MM.1S (cell line): ENCODE measurements at regions not wholly inside any gene's neighbourhood (a gene's known extent, or its start where the extent isn't known, plus 50 kb on each side); places are given as distances from the start of the nearest gene placed in this dataset.

Source experiments
- DNase-seq: peaks from one replicate; pipeline ENCODE4 v3.0.0-alpha.2; 2015
- H2AFZ ChIP-seq: fragments of 300-600 bp; sonication (generic); 2 replicates; pipeline ENCODE4 v1.6.0; 2016; ENCODE audit warnings: antibody characterized with exemption, low read length
- H3F3A ChIP-seq: fragments of 300-600 bp; sonication (generic); 2 replicates; pipeline ENCODE4 v1.6.1; 2016; ENCODE audit warnings: mild to moderate bottlenecking, antibody characterized with exemption, low read length, moderate library complexity, mixed read lengths; ENCODE audit not compliant: insufficient read depth
- H3K27ac ChIP-seq: fragments of 300-600 bp; sonication (generic); 2 replicates; pipeline ENCODE4 v1.5.1; 2016; ENCODE audit warnings: mild to moderate bottlenecking, low read length
- H3K27me3 ChIP-seq: fragments of 300-600 bp; sonication (generic); replicated peaks from 2 replicates; pipeline ENCODE4 v1.6.0; 2016; ENCODE audit warnings: low read length; ENCODE audit not compliant: insufficient read depth
- H3K36me3 ChIP-seq: fragments of 300-600 bp; sonication (generic); replicated peaks from 2 replicates; pipeline ENCODE4 v1.6.1; 2016; ENCODE audit warnings: mild to moderate bottlenecking, low read length, mixed read lengths; ENCODE audit not compliant: insufficient read depth
- H3K4me1 ChIP-seq: fragments of 300-600 bp; sonication (generic); 2 replicates; pipeline ENCODE4 v1.6.1; 2016; ENCODE audit warnings: low read length, mixed read lengths
- H3K4me2 ChIP-seq: fragments of 300-600 bp; sonication (generic); 2 replicates; pipeline ENCODE4 v1.6.0; 2016; ENCODE audit warnings: low read depth, low read length
- H3K4me3 ChIP-seq: fragments of 300-600 bp; sonication (generic); 2 replicates; pipeline ENCODE4 v1.5.1; 2016; ENCODE audit warnings: low read length, mixed read lengths
- H3K79me2 ChIP-seq: fragments of 300-600 bp; sonication (generic); 2 replicates; pipeline ENCODE4 v1.6.1; 2016; ENCODE audit warnings: mixed run types, low read length, mixed read lengths
- H3K9ac ChIP-seq: fragments of 300-600 bp; sonication (generic); 2 replicates; pipeline ENCODE4 v1.6.1; 2016; ENCODE audit warnings: low read length, mixed read lengths
- H3K9me2 ChIP-seq: fragments of 300-600 bp; sonication (generic); replicated peaks from 2 replicates; pipeline ENCODE4 v1.6.1; 2016; ENCODE audit warnings: mild to moderate bottlenecking, low read length, mixed read lengths; ENCODE audit not compliant: insufficient read depth
- H3K9me3 ChIP-seq: fragments of 300-600 bp; sonication (generic); replicated peaks from 2 replicates; pipeline ENCODE4 v1.6.1; 2016; ENCODE audit warnings: mild to moderate bottlenecking, low read length, mixed read lengths; ENCODE audit not compliant: insufficient read depth
- H4K20me1 ChIP-seq: fragments of 300-600 bp; sonication (generic); 2 replicates; pipeline ENCODE4 v1.6.1; 2016; ENCODE audit warnings: mild to moderate bottlenecking, low read length, moderate library complexity, mixed read lengths; ENCODE audit not compliant: insufficient read depth
- CTCF ChIP-seq: fragments of 300-600 bp; sonication (generic); IDR thresholded peaks from 2 replicates; pipeline ENCODE4 v1.5.1; 2016; ENCODE audit warnings: antibody characterized with exemption, low read length, mixed read lengths
- EZH2 ChIP-seq: fragments of 300-600 bp; sonication (generic); optimal IDR thresholded peaks from 2 replicates; pipeline ENCODE3; 2017; ENCODE audit warnings: low read depth, mild to moderate bottlenecking, antibody characterized with exemption, low read length, mixed read lengths
- EZH2phosphoT487 ChIP-seq: fragments of 300-600 bp; sonication (generic); IDR thresholded peaks from 2 replicates; pipeline ENCODE4 v1.6.1; 2018; ENCODE audit warnings: antibody characterized with exemption, low read length

DNA sequence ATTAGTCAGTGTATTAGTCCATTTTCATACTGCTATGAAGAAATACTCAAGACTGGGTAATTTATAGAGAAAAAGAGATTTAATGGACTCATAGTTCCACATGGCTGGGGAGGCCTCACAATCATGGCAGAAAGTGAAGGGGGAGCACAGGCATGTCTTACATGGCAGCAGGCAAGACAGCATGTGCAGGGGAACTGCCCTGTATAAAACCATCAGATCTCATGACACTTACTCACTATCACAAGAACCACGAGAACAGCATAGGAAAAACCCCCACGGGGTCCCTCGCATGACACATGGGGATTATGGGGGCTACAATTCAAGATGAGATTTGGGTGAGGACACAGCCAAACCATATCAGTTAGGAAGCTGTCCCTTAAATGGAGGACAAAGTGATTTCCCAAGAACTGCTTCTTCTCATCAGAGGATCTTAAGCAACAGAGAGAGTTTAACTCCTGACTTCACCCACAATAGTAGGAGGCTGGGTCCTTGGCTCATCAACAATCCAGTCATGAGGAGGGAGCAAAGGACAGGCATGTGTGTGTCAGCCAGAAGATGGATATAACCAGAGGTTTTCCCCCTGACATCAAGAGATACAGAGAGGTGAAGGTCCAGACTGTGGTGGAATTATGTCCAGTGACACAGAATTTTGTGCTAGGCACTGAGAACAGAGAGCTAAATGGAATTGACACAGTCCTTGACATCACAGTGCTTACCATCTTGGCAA, 203.8 kb upstream of the SH3BP4 start:
- DNase-seq = no peak
- H3K4me2 ChIP-seq = no peak overlapping the region

DNA sequence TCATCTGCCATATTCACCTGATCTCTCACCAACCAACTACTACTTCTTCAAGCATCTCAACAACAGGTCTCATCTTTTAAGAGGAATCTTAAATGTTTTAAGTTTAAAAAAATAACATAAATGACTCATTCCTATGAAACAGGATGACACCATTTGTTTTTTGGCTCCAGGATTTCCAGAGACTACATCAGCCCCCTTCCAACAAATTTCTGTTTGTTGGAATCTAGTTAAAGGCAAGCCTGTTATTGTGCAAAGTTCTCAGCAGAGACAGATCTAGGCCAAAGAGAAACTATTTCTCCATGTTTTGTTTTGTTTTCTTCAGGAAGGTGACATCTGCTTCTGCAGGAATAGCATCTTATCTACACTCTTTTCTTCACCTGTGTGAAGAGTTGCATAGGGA, 204.8 kb upstream of the SH3BP4 start:
- no peaks in the 10 kb centered on the region for H3K36me3 ChIP-seq
- no peak overlapping the region for H3K27ac ChIP-seq
- H3K9me3 ChIP-seq = no peaks in the 10 kb centered on the region
- no peaks in the 10 kb centered on the region for H3K27me3 ChIP-seq
- no peak overlapping the region for H3K9ac ChIP-seq
- no peak for DNase-seq
- no peaks in the 10 kb centered on the region for H3F3A ChIP-seq
- H3K4me2 ChIP-seq = no peak overlapping the region
- no peaks in the 10 kb centered on the region for H4K20me1 ChIP-seq
- H3K4me1 ChIP-seq = no peaks in the 10 kb centered on the region
- no peak overlapping the region for H3K4me3 ChIP-seq
- H3K9me2 ChIP-seq = no peaks in the 10 kb centered on the region
- H2AFZ ChIP-seq = no peak overlapping the region
- H3K79me2 ChIP-seq = no peaks in the 10 kb centered on the region
- TF ChIP-seq CTCF (no peak), EZH2phosphoT487 (no peak), EZH2 (no peak)

More for the DNA sequence above, 203.8 kb upstream of the SH3BP4 start:
- H3K36me3 ChIP-seq = no peaks in the 10 kb centered on the region
- no peaks in the 10 kb centered on the region for H3K4me1 ChIP-seq
- H4K20me1 ChIP-seq = no peaks in the 10 kb centered on the region
- no peak overlapping the region for H3K9ac ChIP-seq
- no peaks in the 10 kb centered on the region for H3K9me2 ChIP-seq
- no peak overlapping the region for H3K27ac ChIP-seq
- no peak overlapping the region for H2AFZ ChIP-seq
- H3K9me3 ChIP-seq = no peaks in the 10 kb centered on the region
- TF ChIP-seq EZH2phosphoT487 (no peak), EZH2 (no peak), CTCF (no peak)
- no peaks in the 10 kb centered on the region for H3F3A ChIP-seq
- no peaks in the 10 kb centered on the region for H3K79me2 ChIP-seq
- no peaks in the 10 kb centered on the region for H3K27me3 ChIP-seq
- H3K4me3 ChIP-seq = no peak overlapping the region

DNA sequence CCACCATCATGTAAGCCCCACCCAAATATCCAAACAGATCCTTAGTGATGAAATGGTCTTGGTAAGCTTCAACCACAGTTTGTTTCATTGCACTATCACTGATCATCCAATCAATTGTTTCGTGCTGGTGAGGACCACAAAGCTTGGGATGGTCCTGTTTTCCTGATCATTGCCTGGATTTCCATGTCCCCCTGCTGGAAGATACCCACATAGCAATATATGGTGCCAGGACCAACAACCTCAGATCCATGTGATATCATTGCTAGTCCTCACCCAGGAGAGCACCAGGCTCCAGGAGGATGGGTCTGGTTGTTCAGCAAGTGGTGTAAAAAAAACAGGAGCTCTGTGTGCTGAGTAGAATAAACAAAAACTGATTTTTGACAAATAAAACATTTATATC, 206.5 kb upstream of the SH3BP4 start:
- Histone ChIP-seq H3K4me2 (no peak overlapping the region), H3K4me3 (no peak overlapping the region), H3K4me1 (no peaks in the 10 kb centered on the region), H3K79me2 (no peaks in the 10 kb centered on the region), H3K36me3 (no peaks in the 10 kb centered on the region), H2AFZ (no peak overlapping the region), H4K20me1 (no peaks in the 10 kb centered on the region), H3K27me3 (no peaks in the 10 kb centered on the region), H3K9me3 (no peaks in the 10 kb centered on the region), H3K27ac (no peak overlapping the region), H3K9me2 (no peaks in the 10 kb centered on the region), H3K9ac (no peak overlapping the region), H3F3A (no peaks in the 10 kb centered on the region)
- no peak for DNase-seq
- TF ChIP-seq EZH2phosphoT487 = no peak
- TF ChIP-seq EZH2 = no peak
- TF ChIP-seq CTCF = no peak
